ENCODE measurements at regions not wholly inside any gene's neighbourhood (a gene's known extent, or its start where the extent isn't known, plus 50 kb on each side); places are given as distances from the start of the nearest gene placed in this dataset.
"Not testable (repeated sequence)": the region's sequence is repeated elsewhere in the genome, so short reads cannot be mapped to it uniquely, and the experiment has no call there.

DNA sequence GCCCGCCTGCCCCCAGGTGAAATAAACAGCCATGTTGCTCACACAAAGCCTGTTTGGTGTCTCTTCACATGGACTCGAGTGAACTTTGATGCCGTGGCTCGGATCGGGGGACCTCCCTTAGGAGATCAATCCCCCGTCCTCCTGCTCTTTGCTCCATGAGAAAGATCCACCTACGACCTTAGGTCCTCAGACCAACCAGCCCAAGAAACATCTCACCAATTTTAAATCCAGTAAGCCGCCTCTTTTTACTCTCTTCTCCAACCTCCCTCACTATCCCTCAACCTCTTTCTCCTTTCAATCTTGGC is 521.0 kb downstream of the IRS2 start:
- H3K9me3 ChIP-seq, H3K36me3 ChIP-seq, H3K27ac ChIP-seq, H3K27me3 ChIP-seq: not testable (repeated sequence)
- Histone ChIP-seq H3K4me1 (ENCODE audit: control insufficient read depth in 1 of 2, insufficient read depth in 1 of 2, low read depth in 1 of 2, low read length in 1 of 2) (peaks cover 0 to 15% of the 10 kb centered on the region in 2 experiments), H3K4me3 (ENCODE audit: low read depth in 1 of 2, low read length in 1 of 2) (peak overlapping the region in 1 of 2 experiments; percentile 38)

DNA sequence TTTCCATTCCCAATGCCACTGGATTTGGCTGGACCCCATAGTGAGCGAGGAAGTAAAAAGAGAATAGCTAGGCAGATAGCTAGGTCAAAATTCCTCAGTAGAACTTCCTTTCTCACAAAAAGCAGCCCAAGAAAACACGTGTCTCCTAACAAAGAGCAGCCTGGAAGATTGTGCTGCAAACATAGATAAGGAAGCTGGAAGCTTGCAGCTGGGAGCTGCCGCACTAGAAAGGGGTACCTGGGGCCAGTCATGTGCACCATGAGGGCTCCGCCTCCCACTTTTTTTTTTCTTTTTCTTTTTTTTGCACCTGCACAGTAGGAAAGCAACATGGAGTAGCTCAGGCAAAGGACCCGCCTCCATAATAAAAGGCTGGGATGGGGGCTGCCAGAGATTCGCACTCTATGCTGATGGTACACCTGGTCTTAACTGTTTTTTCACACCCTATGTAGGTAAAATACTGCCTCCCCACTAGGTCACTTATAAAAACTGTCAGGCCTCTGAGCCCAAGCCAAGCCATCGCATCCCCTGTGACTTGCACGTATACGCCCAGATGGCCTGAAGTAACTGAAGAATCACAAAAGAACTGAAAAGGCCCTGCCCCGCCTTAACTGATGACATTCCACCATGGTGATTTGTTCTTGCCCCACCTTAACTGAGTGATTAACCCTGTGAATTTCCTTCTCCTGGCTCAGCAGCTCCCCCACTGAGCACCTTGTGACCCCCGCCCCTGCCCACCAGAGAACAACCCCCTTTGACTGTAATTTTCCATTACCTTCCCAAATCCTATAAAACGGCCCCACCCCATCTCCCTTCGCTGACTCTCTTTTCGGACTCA is 521.6 kb downstream of the IRS2 start:
- Histone ChIP-seq H3K4me3 (ENCODE audit: low read depth in 1 of 2, low read length in 1 of 2) (peak overlapping the region in 1 of 2 experiments; percentile 12), H3K27ac (peak overlapping the region; percentile 21), H3K4me1 (ENCODE audit: control insufficient read depth in 1 of 2, insufficient read depth in 1 of 2, low read depth in 1 of 2, low read length in 1 of 2) (peaks cover 0 to 15% of the 10 kb centered on the region in 2 experiments)
- not testable (repeated sequence) for H3K36me3 ChIP-seq, H3K9me3 ChIP-seq, H3K27me3 ChIP-seq

DNA sequence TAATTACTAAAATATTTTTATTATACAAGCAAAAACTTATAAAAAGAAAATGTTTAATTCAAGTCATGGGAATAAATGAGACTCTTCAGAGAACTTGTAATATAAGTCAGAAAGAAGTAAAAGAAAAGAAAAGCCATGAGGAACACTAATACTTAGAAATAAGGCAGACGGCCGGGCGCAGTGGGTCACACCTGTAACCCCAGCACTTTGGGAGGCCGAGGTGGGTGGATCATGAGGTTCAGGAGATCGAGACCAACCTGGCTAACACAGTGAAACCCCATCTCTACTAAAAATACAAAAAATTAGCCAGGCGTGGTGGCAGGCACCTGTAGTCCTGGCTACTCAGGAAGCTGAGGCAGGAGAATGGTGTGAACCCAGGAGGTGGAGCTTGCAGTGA is 528.6 kb downstream of the IRS2 start:
- not testable (repeated sequence) for H3K9me3 ChIP-seq; H3K36me3 ChIP-seq; H3K27me3 ChIP-seq; H3K4me1 ChIP-seq (ENCODE audit: control insufficient read depth in 1 of 2, insufficient read depth in 1 of 2, low read depth in 1 of 2, low read length in 1 of 2); H3K27ac ChIP-seq; H3K4me3 ChIP-seq (ENCODE audit: low read depth in 1 of 2, low read length in 1 of 2)

Data from neutrophil (primary cell).